ENCODE measurements at regions not wholly inside any gene's neighbourhood (a gene's known extent, or its start where the extent isn't known, plus 50 kb on each side); places are given as distances from the start of the nearest gene placed in this dataset.
A peak's percentile ranks its signal among the peaks of the same experiment; 100 is the strongest.
"Not testable (repeated sequence)": the region's sequence is repeated elsewhere in the genome, so short reads cannot be mapped to it uniquely, and the experiment has no call there.

GRCh38 chr1:60888126-60888525 lies 194.2 kb upstream of the NFIA start:
- H3K9me3 ChIP-seq (ENCODE audit: control insufficient read depth, insufficient read depth, low read length): no peaks in the 10 kb centered on the region
- WGBS (ENCODE audit: insufficient coverage): 100% methylated on average over 1 of the region's 3 CpGs
- peak in 1 of 6 donors; percentile 46 for DNase-seq (ENCODE audit: low read depth in 4 of 6, low spot score in 6 of 6)

GRCh38 chr1:60886793-60887331 lies 195.5 kb upstream of the NFIA start:
- H3K27ac ChIP-seq (ENCODE audit: low read depth, low read length): peak overlapping the region; percentile 36
- peaks cover 5% of the 10 kb centered on the region for H3K4me1 ChIP-seq (ENCODE audit: control insufficient read depth, insufficient read depth, low read length)
- no peaks in the 10 kb centered on the region for H3K27me3 ChIP-seq (ENCODE audit: control insufficient read depth, insufficient read depth, low read length)
- WGBS (ENCODE audit: insufficient coverage): 54% methylated on average over 4 of the region's 6 CpGs
- no peaks in the 10 kb centered on the region for H3K9me3 ChIP-seq (ENCODE audit: control insufficient read depth, insufficient read depth, low read length)
- peak in 2 of 6 donors; percentile 61 to 63 for DNase-seq (ENCODE audit: low read depth in 4 of 6, low spot score in 6 of 6)
- H3K4me3 ChIP-seq (ENCODE audit: low read depth, low read length): no peak overlapping the region
- H3K36me3 ChIP-seq (ENCODE audit: control insufficient read depth, insufficient read depth, low read length): no peaks in the 10 kb centered on the region

More at GRCh38 chr1:60888126-60888525, 194.2 kb upstream of the NFIA start:
- no peaks in the 10 kb centered on the region for H3K27me3 ChIP-seq (ENCODE audit: control insufficient read depth, insufficient read depth, low read length)
- H3K36me3 ChIP-seq (ENCODE audit: control insufficient read depth, insufficient read depth, low read length): no peaks in the 10 kb centered on the region
- no peak overlapping the region for H3K27ac ChIP-seq (ENCODE audit: low read depth, low read length)
- H3K4me1 ChIP-seq (ENCODE audit: control insufficient read depth, insufficient read depth, low read length): peaks cover 9% of the 10 kb centered on the region
- H3K4me3 ChIP-seq (ENCODE audit: low read depth, low read length): no peak overlapping the region

GRCh38 chr1:60886090-60886489 lies 196.3 kb upstream of the NFIA start:
- no peaks in the 10 kb centered on the region for H3K9me3 ChIP-seq (ENCODE audit: control insufficient read depth, insufficient read depth, low read length)
- H3K27ac ChIP-seq (ENCODE audit: low read depth, low read length): no peak overlapping the region
- WGBS (ENCODE audit: insufficient coverage): no CpG with 5 or more reads among the region's 1 CpG
- no peak overlapping the region for H3K4me3 ChIP-seq (ENCODE audit: low read depth, low read length)
- H3K4me1 ChIP-seq (ENCODE audit: control insufficient read depth, insufficient read depth, low read length): peaks cover 5% of the 10 kb centered on the region
- no peaks in the 10 kb centered on the region for H3K27me3 ChIP-seq (ENCODE audit: control insufficient read depth, insufficient read depth, low read length)
- DNase-seq (ENCODE audit: low read depth in 4 of 6, low spot score in 6 of 6): no peak
- no peaks in the 10 kb centered on the region for H3K36me3 ChIP-seq (ENCODE audit: control insufficient read depth, insufficient read depth, low read length)

- no peak overlapping the region for H3K4me3 ChIP-seq (ENCODE audit: low read depth, low read length)
- no peaks in the 10 kb centered on the region for H3K4me1 ChIP-seq (ENCODE audit: control insufficient read depth, insufficient read depth, low read length)
- WGBS (ENCODE audit: insufficient coverage): 100% methylated on average over 1 of the region's 2 CpGs
- DNase-seq (ENCODE audit: low read depth in 4 of 6, low spot score in 6 of 6): no peak
- H3K27me3 ChIP-seq (ENCODE audit: control insufficient read depth, insufficient read depth, low read length): no peaks in the 10 kb centered on the region
- H3K9me3 ChIP-seq (ENCODE audit: control insufficient read depth, insufficient read depth, low read length): no peaks in the 10 kb centered on the region
- no peaks in the 10 kb centered on the region for H3K36me3 ChIP-seq (ENCODE audit: control insufficient read depth, insufficient read depth, low read length)
- H3K27ac ChIP-seq (ENCODE audit: low read depth, low read length): no peak overlapping the region
These were observed 202.2 kb upstream of the NFIA start for GRCh38 chr1:60880202-60880601.

GRCh38 chr1:60878323-60878722 lies 204.0 kb upstream of the NFIA start:
- H3K27ac ChIP-seq (ENCODE audit: low read depth, low read length): no peak overlapping the region
- WGBS (ENCODE audit: insufficient coverage): no CpG with 5 or more reads among the region's 1 CpG
- no peaks in the 10 kb centered on the region for H3K4me1 ChIP-seq (ENCODE audit: control insufficient read depth, insufficient read depth, low read length)
- no peak overlapping the region for H3K4me3 ChIP-seq (ENCODE audit: low read depth, low read length)
- no peaks in the 10 kb centered on the region for H3K36me3 ChIP-seq (ENCODE audit: control insufficient read depth, insufficient read depth, low read length)
- DNase-seq (ENCODE audit: low read depth in 4 of 6, low spot score in 6 of 6): no peak
- H3K27me3 ChIP-seq (ENCODE audit: control insufficient read depth, insufficient read depth, low read length): no peaks in the 10 kb centered on the region
- no peaks in the 10 kb centered on the region for H3K9me3 ChIP-seq (ENCODE audit: control insufficient read depth, insufficient read depth, low read length)

GRCh38 chr1:60877376-60877775 lies 205.0 kb upstream of the NFIA start:
- no peaks in the 10 kb centered on the region for H3K9me3 ChIP-seq (ENCODE audit: control insufficient read depth, insufficient read depth, low read length)
- no peaks in the 10 kb centered on the region for H3K4me1 ChIP-seq (ENCODE audit: control insufficient read depth, insufficient read depth, low read length)
- WGBS (ENCODE audit: insufficient coverage): no CpG with 5 or more reads among the region's 6 CpGs
- no peaks in the 10 kb centered on the region for H3K36me3 ChIP-seq (ENCODE audit: control insufficient read depth, insufficient read depth, low read length)
- H3K27ac ChIP-seq (ENCODE audit: low read depth, low read length): no peak overlapping the region
- no peak for DNase-seq (ENCODE audit: low read depth in 4 of 6, low spot score in 6 of 6)
- no peak overlapping the region for H3K4me3 ChIP-seq (ENCODE audit: low read depth, low read length)
- no peaks in the 10 kb centered on the region for H3K27me3 ChIP-seq (ENCODE audit: control insufficient read depth, insufficient read depth, low read length)

- Histone ChIP-seq H3K27me3 (ENCODE audit: control insufficient read depth, insufficient read depth, low read length) (no peaks in the 10 kb centered on the region), H3K27ac (ENCODE audit: low read depth, low read length) (no peak overlapping the region), H3K4me3 (ENCODE audit: low read depth, low read length) (no peak overlapping the region), H3K36me3 (ENCODE audit: control insufficient read depth, insufficient read depth, low read length) (no peaks in the 10 kb centered on the region), H3K4me1 (ENCODE audit: control insufficient read depth, insufficient read depth, low read length) (no peaks in the 10 kb centered on the region), H3K9me3 (ENCODE audit: control insufficient read depth, insufficient read depth, low read length) (no peaks in the 10 kb centered on the region)
- no CpG with 5 or more reads among the region's 1 CpG for WGBS (ENCODE audit: insufficient coverage)
- no peak for DNase-seq (ENCODE audit: low read depth in 4 of 6, low spot score in 6 of 6)
These were observed 205.4 kb upstream of the NFIA start for GRCh38 chr1:60876952-60877351.

GRCh38 chr1:60875138-60875537 lies 207.2 kb upstream of the NFIA start:
- no peaks in the 10 kb centered on the region for H3K9me3 ChIP-seq (ENCODE audit: control insufficient read depth, insufficient read depth, low read length)
- WGBS (ENCODE audit: insufficient coverage): no CpG with 5 or more reads among the region's 1 CpG
- no peaks in the 10 kb centered on the region for H3K27me3 ChIP-seq (ENCODE audit: control insufficient read depth, insufficient read depth, low read length)

GRCh38 chr1:60874718-60875117 lies 207.6 kb upstream of the NFIA start:
- DNase-seq (ENCODE audit: low read depth in 4 of 6, low spot score in 6 of 6): no peak

More at GRCh38 chr1:60875138-60875537, 207.2 kb upstream of the NFIA start:
- Histone ChIP-seq H3K4me1 (ENCODE audit: control insufficient read depth, insufficient read depth, low read length) (no peaks in the 10 kb centered on the region), H3K36me3 (ENCODE audit: control insufficient read depth, insufficient read depth, low read length) (no peaks in the 10 kb centered on the region), H3K4me3 (ENCODE audit: low read depth, low read length) (no peak overlapping the region), H3K27ac (ENCODE audit: low read depth, low read length) (no peak overlapping the region)
- DNase-seq (ENCODE audit: low read depth in 4 of 6, low spot score in 6 of 6): no peak

GRCh38 chr1:60873396-60873795 lies 209.0 kb upstream of the NFIA start:
- H3K36me3 ChIP-seq (ENCODE audit: control insufficient read depth, insufficient read depth, low read length); DNase-seq (ENCODE audit: low read depth in 4 of 6, low spot score in 6 of 6); H3K4me3 ChIP-seq (ENCODE audit: low read depth, low read length); H3K27me3 ChIP-seq (ENCODE audit: control insufficient read depth, insufficient read depth, low read length); H3K4me1 ChIP-seq (ENCODE audit: control insufficient read depth, insufficient read depth, low read length); H3K27ac ChIP-seq (ENCODE audit: low read depth, low read length); H3K9me3 ChIP-seq (ENCODE audit: control insufficient read depth, insufficient read depth, low read length): not testable (repeated sequence)
- WGBS (ENCODE audit: insufficient coverage): 98% methylated on average over 8 of the region's 18 CpGs

More at GRCh38 chr1:60874718-60875117, 207.6 kb upstream of the NFIA start:
- H3K27me3 ChIP-seq (ENCODE audit: control insufficient read depth, insufficient read depth, low read length): no peaks in the 10 kb centered on the region
- H3K9me3 ChIP-seq (ENCODE audit: control insufficient read depth, insufficient read depth, low read length): no peaks in the 10 kb centered on the region
- H3K27ac ChIP-seq (ENCODE audit: low read depth, low read length): no peak overlapping the region
- H3K4me1 ChIP-seq (ENCODE audit: control insufficient read depth, insufficient read depth, low read length): no peaks in the 10 kb centered on the region
- 91% methylated on average over 1 of the region's 4 CpGs for WGBS (ENCODE audit: insufficient coverage)
- H3K36me3 ChIP-seq (ENCODE audit: control insufficient read depth, insufficient read depth, low read length): no peaks in the 10 kb centered on the region
- H3K4me3 ChIP-seq (ENCODE audit: low read depth, low read length): no peak overlapping the region

All from spinal cord (tissue), 9 donors.